IMR-90 (cell line): ENCODE measurements at regions not wholly inside any gene's neighbourhood (a gene's known extent, or its start where the extent isn't known, plus 50 kb on each side); places are given as distances from the start of the nearest gene placed in this dataset.

Source experiments
- ATAC-seq: fragments of 200-7000 bp; cut with Tn5 transposase; 2 replicates; pipeline ENCODE4 v1.9.1; 2020; ENCODE audit warnings: low read depth, mild to moderate bottlenecking, moderate library complexity
- BruUV-seq: library from RNA; stranded (reverse); fragments of 400-500 nt; replicated peaks from 2 replicates; lab custom pipeline; 2021; lab: Mats Ljungman, UMichigan
- CTCF ChIA-PET: fragments of 300-600 bp; formaldehyde crosslinking; extraction: SDS; loops from one replicate; lab custom pipeline; 2021; ENCODE audit warnings: antibody characterized with exemption; lab: Yijun Ruan, JAX
- POLR2A ChIA-PET: fragments of 300-600 bp; sonication (Branson Sonifier 250); formaldehyde crosslinking; loops from one replicate; lab custom pipeline; 2022; ENCODE audit warnings: antibody characterized with exemption; ENCODE audit not compliant: unreplicated experiment; lab: Charles Lee
- DNase-seq: peaks from one replicate; pipeline ENCODE4 v3.0.0; 2013
- H2AFZ ChIP-seq: replicated peaks from 2 replicates; pipeline ENCODE3; 2013; ENCODE audit warnings: low read length, mild to moderate bottlenecking; ENCODE audit not compliant: poor library complexity
- H2AK5ac ChIP-seq: 2 replicates; pipeline ENCODE4 v1.6.1; 2013; ENCODE audit warnings: low read depth, low read length, inconsistent platforms
- H2AK9ac ChIP-seq: replicated peaks from 2 replicates; pipeline ENCODE3; 2013; ENCODE audit warnings: mild to moderate bottlenecking, low read depth, low read length, moderate library complexity; ENCODE audit not compliant: poor library complexity
- H2BK120ac ChIP-seq: 2 replicates; pipeline ENCODE4 v1.6.1; 2013; ENCODE audit warnings: low read depth, low read length, inconsistent platforms
- H2BK15ac ChIP-seq: 3 replicates; pipeline ENCODE4 v1.6.1; 2013; ENCODE audit warnings: low read depth, low read length, inconsistent platforms
- H2BK20ac ChIP-seq: 2 replicates; pipeline ENCODE4 v1.6.1; 2013; ENCODE audit warnings: low read depth, mild to moderate bottlenecking, inconsistent platforms, low read length, moderate library complexity
- H2BK5ac ChIP-seq: 2 replicates; pipeline ENCODE4 v1.6.1; 2013; ENCODE audit warnings: mild to moderate bottlenecking, low read depth, low read length, inconsistent platforms; ENCODE audit not compliant: poor library complexity, severe bottlenecking
- H3K14ac ChIP-seq: replicated peaks from 2 replicates; pipeline ENCODE4 v1.6.1; 2013; ENCODE audit warnings: low read depth, low read length, inconsistent platforms
- H3K18ac ChIP-seq: 2 replicates; pipeline ENCODE4 v1.6.1; 2013; ENCODE audit warnings: low read depth, low read length, control low read depth
- H3K23ac ChIP-seq: 2 replicates; pipeline ENCODE4 v1.6.1; 2013; ENCODE audit warnings: low read depth, low read length, inconsistent platforms
- H3K27ac ChIP-seq: 2 replicates; pipeline ENCODE4 v1.5.1; 2013; ENCODE audit warnings: mild to moderate bottlenecking, control low read depth, low read length; ENCODE audit not compliant: insufficient read depth
- H3K27me3 ChIP-seq: 2 replicates; pipeline ENCODE4 v1.6.1; 2013; ENCODE audit warnings: low read length; ENCODE audit not compliant: control insufficient read depth, insufficient read depth
- H3K36me3 ChIP-seq: 2 replicates; pipeline ENCODE4 v1.6.1; 2013; ENCODE audit warnings: low read length, mixed read lengths; ENCODE audit not compliant: control insufficient read depth, insufficient read depth
- H3K4ac ChIP-seq: 2 replicates; pipeline ENCODE4 v1.6.1; 2013; ENCODE audit warnings: low read depth, low read length, inconsistent platforms
- H3K4me1 ChIP-seq: 2 replicates; pipeline ENCODE4 v1.6.1; 2013; ENCODE audit warnings: low read length, mixed read lengths; ENCODE audit not compliant: control insufficient read depth, insufficient read depth
- H3K4me2 ChIP-seq: 2 replicates; pipeline ENCODE4 v1.6.1; 2013; ENCODE audit warnings: low read depth, mild to moderate bottlenecking, control low read depth, low read length, moderate library complexity
- H3K4me3 ChIP-seq: 2 replicates; pipeline ENCODE4 v1.5.1; 2013; ENCODE audit warnings: low read depth, mild to moderate bottlenecking, control low read depth, low read length, moderate library complexity; ENCODE audit not compliant: insufficient read depth
- H3K56ac ChIP-seq: 2 replicates; pipeline ENCODE4 v1.6.1; 2013; ENCODE audit warnings: low read length, inconsistent platforms; ENCODE audit not compliant: insufficient read depth; ENCODE audit errors: extremely low read depth
- H3K79me1 ChIP-seq, 2 experiments: 2 replicates each; pipeline ENCODE4 v1.6.1; 2013; ENCODE audit warnings: low read length in 2 of 2, inconsistent platforms in 1 of 2, low read depth in 1 of 2
- H3K9ac ChIP-seq: 2 replicates; pipeline ENCODE4 v1.6.1; 2013; ENCODE audit warnings: low read depth, low read length, control low read depth
- H3K9me1 ChIP-seq: 2 replicates; pipeline ENCODE4 v1.6.1; 2013; ENCODE audit warnings: low read length, inconsistent platforms; ENCODE audit not compliant: insufficient read depth
- H3K9me3 ChIP-seq: 2 replicates; pipeline ENCODE4 v1.6.1; 2013; ENCODE audit warnings: low read length; ENCODE audit not compliant: control insufficient read depth, insufficient read depth
- H4K20me1 ChIP-seq: 2 replicates; pipeline ENCODE4 v1.6.1; 2013; ENCODE audit warnings: low read length, inconsistent platforms; ENCODE audit not compliant: insufficient read depth
- H4K5ac ChIP-seq: 2 replicates; pipeline ENCODE4 v1.6.1; 2013; ENCODE audit warnings: mild to moderate bottlenecking, low read depth, low read length, control low read depth
- H4K8ac ChIP-seq, 2 experiments: 2 replicates each; pipeline ENCODE4 v1.6.1; 2013; ENCODE audit warnings: low read depth in 2 of 2, low read length in 2 of 2, control low read depth in 1 of 2, inconsistent platforms in 1 of 2
- H4K91ac ChIP-seq: 2 replicates; pipeline ENCODE4 v1.6.1; 2013; ENCODE audit warnings: low read depth, low read length, inconsistent platforms; ENCODE audit not compliant: insufficient read depth
- BHLHE40 ChIP-seq: fragments of 150-350 bp; IDR thresholded peaks from 2 replicates; pipeline ENCODE4 v1.6.1; 2016; ENCODE audit warnings: mild to moderate bottlenecking, low read depth, low read length
- CEBPB ChIP-seq: IDR thresholded peaks from 2 replicates; pipeline ENCODE4 v1.6.1; 2012; ENCODE audit warnings: low read depth, low read length, improper control_type of control experiment
- CHD1 ChIP-seq: IDR thresholded peaks from 2 replicates; pipeline ENCODE4 v1.6.1; 2012; ENCODE audit warnings: low read depth, low read length, improper control_type of control experiment
- FOS ChIP-seq: fragments of 150-350 bp; IDR thresholded peaks from 2 replicates; pipeline ENCODE4 v1.6.1; 2016; ENCODE audit warnings: low read depth, low read length
- MAFK ChIP-seq: IDR thresholded peaks from 2 replicates; pipeline ENCODE4 v1.6.1; 2012; ENCODE audit warnings: low read depth, low read length, improper control_type of control experiment
- MAZ ChIP-seq: IDR thresholded peaks from 2 replicates; pipeline ENCODE4 v1.6.1; 2012; ENCODE audit warnings: low read depth, mild to moderate bottlenecking, low read length, improper control_type of control experiment, moderate library complexity, borderline replicate concordance
- MXI1 ChIP-seq: IDR thresholded peaks from 2 replicates; pipeline ENCODE4 v1.6.1; 2012; ENCODE audit warnings: low read depth, mild to moderate bottlenecking, low read length, moderate library complexity, borderline replicate concordance
- NFE2L2 ChIP-seq: fragments of 150-350 bp; IDR thresholded peaks from 2 replicates; pipeline ENCODE4 v1.6.1; 2016; ENCODE audit warnings: low read depth, mild to moderate bottlenecking, low read length
- POLR2A ChIP-seq: IDR thresholded peaks from 2 replicates; pipeline ENCODE4 v1.6.1; 2012; ENCODE audit warnings: mild to moderate bottlenecking, low read depth, low read length
- RAD21 ChIP-seq: IDR thresholded peaks from 2 replicates; pipeline ENCODE4 v1.6.1; 2012; ENCODE audit warnings: low read length, improper control_type of control experiment
- RCOR1 ChIP-seq: IDR thresholded peaks from 2 replicates; pipeline ENCODE4 v1.6.1; 2012; ENCODE audit warnings: mild to moderate bottlenecking, low read length, improper control_type of control experiment; ENCODE audit not compliant: insufficient replicate concordance
- RFX5 ChIP-seq: IDR thresholded peaks from 2 replicates; pipeline ENCODE4 v1.8.0; 2012; ENCODE audit warnings: low read depth, mild to moderate bottlenecking, low read length, moderate library complexity
- SMC3 ChIP-seq: fragments of 150-350 bp; IDR thresholded peaks from 2 replicates; pipeline ENCODE4 v1.6.1; 2016; ENCODE audit warnings: low read depth, mild to moderate bottlenecking, antibody characterized with exemption, low read length, moderate library complexity
- dilution Hi-C: fragments of 300-500 bp; cut with HindIII; formaldehyde crosslinking; loops from one replicate; pipeline ENCODE4 v1.14.3; 2018; ENCODE audit warnings: low sequenced_read_pairs; ENCODE audit not compliant: unreplicated experiment
- in situ Hi-C: fragments of 300-500 bp; cut with MboI; formaldehyde crosslinking; loops from 3 replicates; pipeline ENCODE4 v1.14.3; 2019; ENCODE audit warnings: low sequenced_read_pairs, inconsistent platforms, mixed read lengths
- intact Hi-C: fragments of 100-400 bp; cut with micrococcal nuclease; formaldehyde crosslinking; loops from 2 replicates; pipeline ENCODE4 v1.10.0; 2022
- TF ChIP-seq, protein P1 (sequence below): fragments of 150-350 bp; IDR thresholded peaks from 2 replicates; pipeline ENCODE4 v1.6.1; 2017; ENCODE audit warnings: mild to moderate bottlenecking, antibody characterized with exemption, low read length, low read depth
- TF ChIP-seq, protein P2 (sequence below): fragments of 150-350 bp; IDR thresholded peaks from 2 replicates; pipeline ENCODE4 v1.6.1; 2016; ENCODE audit warnings: low read depth, mild to moderate bottlenecking, low read length, moderate library complexity, borderline replicate concordance
- TF ChIP-seq, protein P3 (sequence below): conservative IDR thresholded peaks from 2 replicates; pipeline ENCODE4 v1.5.1; 2012; ENCODE audit warnings: mild to moderate bottlenecking, low read depth, low read length, improper control_type of control experiment

DNA sequence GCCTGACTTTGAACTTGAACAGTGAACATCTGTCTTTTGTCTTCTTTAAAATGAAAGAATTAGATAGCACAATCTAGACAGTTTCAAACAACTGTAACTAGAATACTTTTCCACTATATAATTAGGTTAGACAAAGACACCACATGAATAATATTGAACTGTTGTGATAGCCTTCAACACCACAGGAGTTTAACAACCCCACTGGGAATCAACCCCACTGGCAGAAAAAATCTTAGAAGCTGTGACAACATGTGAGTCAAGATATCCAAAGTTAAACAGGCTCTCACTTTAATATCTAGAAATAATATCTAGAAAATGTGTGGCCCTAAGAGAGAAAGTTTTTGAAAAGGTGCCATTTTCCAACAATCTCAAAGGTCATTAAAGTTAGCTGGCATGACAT lies 64.4 kb upstream of the PRICKLE2 start:
- H3K36me3 ChIP-seq: no peaks in the 10 kb centered on the region
- no peak for ATAC-seq
- intact Hi-C loops: loop anchor here (2.0 kb wide), 2 partner anchors 15 to 51 kb away; no protein-coding TSS in a partner anchor

More for the DNA sequence above, 64.4 kb upstream of the PRICKLE2 start:
- Histone ChIP-seq H3K27ac (no peak overlapping the region), H3K9me3 (no peaks in the 10 kb centered on the region), H3K9me1 (peaks cover 13% of the 10 kb centered on the region), H3K14ac (no peak overlapping the region), H3K56ac (no peak overlapping the region), H4K20me1 (no peaks in the 10 kb centered on the region), H2AK5ac (no peak overlapping the region), H3K4me2 (no peak overlapping the region), H3K18ac (no peak overlapping the region), H2BK15ac (no peak overlapping the region), H2BK5ac (no peak overlapping the region), H2AK9ac (no peak overlapping the region), H3K79me1 (peaks cover 0 to 11% of the 10 kb centered on the region in 2 experiments; a peak in 2 of 4 replicates), H3K4me1 (peaks cover 9% of the 10 kb centered on the region), H3K4ac (no peak overlapping the region), H3K23ac (no peak overlapping the region), H4K8ac (no peak overlapping the region), H2BK20ac (no peak overlapping the region), H2BK120ac (0 out of 2 replicates have a peak overlapping the region, but pooled peaks have one; percentile 42), H3K4me3 (no peak overlapping the region), H3K27me3 (no peaks in the 10 kb centered on the region), H3K9ac (no peak overlapping the region), H4K91ac (no peak overlapping the region), H4K5ac (no peak overlapping the region), H2AFZ (no peak overlapping the region)
- TF ChIP-seq RAD21 (no peak), MAFK (no peak), NFE2L2 (no peak), POLR2A (no peak), CHD1 (no peak), MAZ (no peak), RFX5 (no peak), MXI1 (no peak), SMC3 (no peak), CEBPB (no peak), RCOR1 (no peak), BHLHE40 (no peak), FOS (no peak)
- TF ChIP-seq, protein P1, sequence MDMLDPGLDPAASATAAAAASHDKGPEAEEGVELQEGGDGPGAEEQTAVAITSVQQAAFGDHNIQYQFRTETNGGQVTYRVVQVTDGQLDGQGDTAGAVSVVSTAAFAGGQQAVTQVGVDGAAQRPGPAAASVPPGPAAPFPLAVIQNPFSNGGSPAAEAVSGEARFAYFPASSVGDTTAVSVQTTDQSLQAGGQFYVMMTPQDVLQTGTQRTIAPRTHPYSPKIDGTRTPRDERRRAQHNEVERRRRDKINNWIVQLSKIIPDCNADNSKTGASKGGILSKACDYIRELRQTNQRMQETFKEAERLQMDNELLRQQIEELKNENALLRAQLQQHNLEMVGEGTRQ: no peak
- TF ChIP-seq, protein P2, sequence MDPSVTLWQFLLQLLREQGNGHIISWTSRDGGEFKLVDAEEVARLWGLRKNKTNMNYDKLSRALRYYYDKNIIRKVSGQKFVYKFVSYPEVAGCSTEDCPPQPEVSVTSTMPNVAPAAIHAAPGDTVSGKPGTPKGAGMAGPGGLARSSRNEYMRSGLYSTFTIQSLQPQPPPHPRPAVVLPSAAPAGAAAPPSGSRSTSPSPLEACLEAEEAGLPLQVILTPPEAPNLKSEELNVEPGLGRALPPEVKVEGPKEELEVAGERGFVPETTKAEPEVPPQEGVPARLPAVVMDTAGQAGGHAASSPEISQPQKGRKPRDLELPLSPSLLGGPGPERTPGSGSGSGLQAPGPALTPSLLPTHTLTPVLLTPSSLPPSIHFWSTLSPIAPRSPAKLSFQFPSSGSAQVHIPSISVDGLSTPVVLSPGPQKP: no peak
- TF ChIP-seq, protein P3, sequence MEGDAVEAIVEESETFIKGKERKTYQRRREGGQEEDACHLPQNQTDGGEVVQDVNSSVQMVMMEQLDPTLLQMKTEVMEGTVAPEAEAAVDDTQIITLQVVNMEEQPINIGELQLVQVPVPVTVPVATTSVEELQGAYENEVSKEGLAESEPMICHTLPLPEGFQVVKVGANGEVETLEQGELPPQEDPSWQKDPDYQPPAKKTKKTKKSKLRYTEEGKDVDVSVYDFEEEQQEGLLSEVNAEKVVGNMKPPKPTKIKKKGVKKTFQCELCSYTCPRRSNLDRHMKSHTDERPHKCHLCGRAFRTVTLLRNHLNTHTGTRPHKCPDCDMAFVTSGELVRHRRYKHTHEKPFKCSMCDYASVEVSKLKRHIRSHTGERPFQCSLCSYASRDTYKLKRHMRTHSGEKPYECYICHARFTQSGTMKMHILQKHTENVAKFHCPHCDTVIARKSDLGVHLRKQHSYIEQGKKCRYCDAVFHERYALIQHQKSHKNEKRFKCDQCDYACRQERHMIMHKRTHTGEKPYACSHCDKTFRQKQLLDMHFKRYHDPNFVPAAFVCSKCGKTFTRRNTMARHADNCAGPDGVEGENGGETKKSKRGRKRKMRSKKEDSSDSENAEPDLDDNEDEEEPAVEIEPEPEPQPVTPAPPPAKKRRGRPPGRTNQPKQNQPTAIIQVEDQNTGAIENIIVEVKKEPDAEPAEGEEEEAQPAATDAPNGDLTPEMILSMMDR: no peak
- ChIA-PET CTCF (no interaction called here), POLR2A (no interaction called here)
- BruUV-seq: no TSS peak
- no peak for DNase-seq
- dilution Hi-C loops: no loop called here
- in situ Hi-C loops: no loop called here
